HG02938 (cell line): ENCODE measurements at regions not wholly inside any gene's neighbourhood (a gene's known extent, or its start where the extent isn't known, plus 50 kb on each side); places are given as distances from the start of the nearest gene placed in this dataset.

Experiments
- ATAC-seq: cut with Tn5 transposase; IDR thresholded peaks from one replicate; pipeline ENCODE4 v1.9.1; 2021; ENCODE audit warnings: mild to moderate bottlenecking, moderate library complexity; ENCODE audit not compliant: unreplicated experiment

GRCh38 chr4:138964716-138965426, 50.7 kb upstream of the NOCT start:
- no peak for ATAC-seq

- ATAC-seq = no peak
These were observed 52.2 kb upstream of the NOCT start for GRCh38 chr4:138963412-138963811.

GRCh38 chr4:138961664-138962063, 53.9 kb upstream of the NOCT start:
- no peak for ATAC-seq

GRCh38 chr4:138961129-138961528, 54.5 kb upstream of the NOCT start:
- no peak for ATAC-seq

- ATAC-seq = no peak
These were observed 55.3 kb upstream of the NOCT start for GRCh38 chr4:138960175-138960710.

GRCh38 chr4:138959097-138959815, 56.3 kb upstream of the NOCT start:
- no peak for ATAC-seq

GRCh38 chr4:138958519-138958918, 57.1 kb upstream of the NOCT start:
- no peak for ATAC-seq

- ATAC-seq = no peak
These were observed 58.3 kb upstream of the NOCT start for GRCh38 chr4:138957302-138957701.

GRCh38 chr4:138954428-138954827, 61.2 kb upstream of the NOCT start:
- ATAC-seq = no peak

- ATAC-seq = no peak
These were observed 61.6 kb upstream of the NOCT start for GRCh38 chr4:138953961-138954371.

- no peak for ATAC-seq
These were observed 63.2 kb upstream of the NOCT start for GRCh38 chr4:138952411-138952810.

- no peak for ATAC-seq
These were observed 63.8 kb upstream of the NOCT start for GRCh38 chr4:138951764-138952163.

- no peak for ATAC-seq
These were observed 65.7 kb upstream of the NOCT start for GRCh38 chr4:138949866-138950265.

- ATAC-seq = no peak
These were observed 66.7 kb upstream of the NOCT start for GRCh38 chr4:138948918-138949317.

- no peak for ATAC-seq
These were observed 69.3 kb upstream of the NOCT start for GRCh38 chr4:138946306-138946705.

- no peak for ATAC-seq
These were observed 69.7 kb upstream of the NOCT start for GRCh38 chr4:138945840-138946239.

- ATAC-seq = no peak
These were observed 70.2 kb upstream of the NOCT start for GRCh38 chr4:138945401-138945800.

- ATAC-seq = no peak
These were observed 71.7 kb upstream of the NOCT start for GRCh38 chr4:138943893-138944292.

- ATAC-seq = no peak
These were observed 74.5 kb upstream of the NOCT start for GRCh38 chr4:138941037-138941436.

- no peak for ATAC-seq
These were observed 75.6 kb upstream of the NOCT start for GRCh38 chr4:138939960-138940359.

- ATAC-seq = peak; percentile 65
These were observed 77.3 kb upstream of the NOCT start for GRCh38 chr4:138938366-138938690.

- no peak for ATAC-seq
These were observed 80.3 kb upstream of the NOCT start for GRCh38 chr4:138935135-138935807.
